ENCODE measurements at regions not wholly inside any gene's neighbourhood (a gene's known extent, or its start where the extent isn't known, plus 50 kb on each side); places are given as distances from the start of the nearest gene placed in this dataset.

GRCh38 chr2:236959036-236959435, 126.7 kb upstream of the COPS8 start:
- TF ChIP-seq SUZ12 (IDR thresholded peaks at IDR 0.05; ENCODE audit: extremely low read depth, insufficient read depth, insufficient read length) (no peak), YY1 (IDR thresholded peaks at IDR 0.05; ENCODE audit: insufficient read depth, insufficient read length) (no peak), ZNF274 (IDR thresholded peaks at IDR 0.05; ENCODE audit: low read depth, low read length) (no peak)

Data from NT2/D1 (cell line).